ENCODE measurements at regions not wholly inside any gene's neighbourhood (a gene's known extent, or its start where the extent isn't known, plus 50 kb on each side); places are given as distances from the start of the nearest gene placed in this dataset.

DNA sequence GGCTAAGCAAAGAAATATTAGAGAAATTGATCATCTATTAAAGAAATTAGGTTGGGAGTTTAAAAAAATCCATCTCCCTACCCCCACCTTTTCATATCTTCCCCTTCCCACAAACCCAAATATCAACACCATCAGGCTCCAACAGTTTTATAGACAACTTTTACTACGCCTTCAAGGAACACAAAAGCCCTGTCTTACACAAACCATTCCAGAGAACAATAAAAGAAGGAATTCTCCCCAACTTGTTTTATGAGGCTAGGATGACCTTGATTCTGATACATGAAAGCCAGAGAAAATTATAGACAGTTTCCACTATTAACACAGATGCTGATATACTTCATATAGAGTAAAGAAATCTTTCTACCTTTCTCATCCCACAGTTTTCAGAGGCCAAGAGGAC lies 211.6 kb downstream of the OSR1 start:
- TF ChIP-seq CTCF (IDR thresholded peaks at IDR 0.05) (no peak), POLR2AphosphoS5 (IDR thresholded peaks at IDR 0.05) (no peak)
